Stimulated activated naive CD4-positive, alpha-beta T cell treated with Interleukin-2 at 50 U/mL for 16 hours (primary cell): ENCODE measurements at regions not wholly inside any gene's neighbourhood (a gene's known extent, or its start where the extent isn't known, plus 50 kb on each side); places are given as distances from the start of the nearest gene placed in this dataset.
"Not testable (repeated sequence)": the region's sequence is repeated elsewhere in the genome, so short reads cannot be mapped to it uniquely, and the experiment has no call there.

Experiments used
- DNase-seq: peaks from one replicate; lab custom pipeline; 2025; lab: John Stamatoyannopoulos, UW

GRCh38 chr20:16864069-16864468 lies 115.9 kb downstream of the OTOR start:
- no peak for DNase-seq

GRCh38 chr20:16864963-16865362 lies 116.8 kb downstream of the OTOR start:
- DNase-seq, result no peak

- DNase-seq, result no peak
Measured at GRCh38 chr20:16865406-16865805, 117.2 kb downstream of the OTOR start.

- DNase-seq, result not testable (repeated sequence)
Measured at GRCh38 chr20:16873124-16873523, 125.0 kb downstream of the OTOR start.

- no peak for DNase-seq
Measured at GRCh38 chr20:16877053-16877554, 128.9 kb downstream of the OTOR start.

- no peak for DNase-seq
Measured at GRCh38 chr20:16885746-16886145, 137.6 kb downstream of the OTOR start.

GRCh38 chr20:16898433-16898832 lies 150.3 kb downstream of the OTOR start:
- DNase-seq, result no peak

- DNase-seq, result no peak
Measured at GRCh38 chr20:16902662-16903061, 154.5 kb downstream of the OTOR start.

- DNase-seq, result no peak
Measured at GRCh38 chr20:16904751-16905150, 156.6 kb downstream of the OTOR start.

GRCh38 chr20:16914277-16914676 lies 166.1 kb downstream of the OTOR start:
- DNase-seq, result no peak

- no peak for DNase-seq
Measured at GRCh38 chr20:16916165-16916564, 168.0 kb downstream of the OTOR start.

GRCh38 chr20:16917636-16918035 lies 169.5 kb downstream of the OTOR start:
- DNase-seq, result no peak

- no peak for DNase-seq
Measured at GRCh38 chr20:16918366-16918765, 170.2 kb downstream of the OTOR start.

GRCh38 chr20:16919841-16920240 lies 171.7 kb downstream of the OTOR start:
- no peak for DNase-seq

- no peak for DNase-seq
Measured at GRCh38 chr20:16922834-16923233, 174.7 kb downstream of the OTOR start.

- DNase-seq, result no peak
Measured at GRCh38 chr20:16926626-16927430, 178.7 kb downstream of the OTOR start.

- no peak for DNase-seq
Measured at GRCh38 chr20:16929756-16930155, 181.6 kb downstream of the OTOR start.

- DNase-seq, result no peak
Measured at GRCh38 chr20:16930656-16931055, 182.5 kb downstream of the OTOR start.

GRCh38 chr20:16939051-16939450 lies 190.9 kb downstream of the OTOR start:
- DNase-seq, result no peak

- DNase-seq, result no peak
Measured at GRCh38 chr20:16940701-16941100, 192.5 kb downstream of the OTOR start.

GRCh38 chr20:16942051-16942450 lies 193.9 kb downstream of the OTOR start:
- no peak for DNase-seq

- DNase-seq, result no peak
Measured at GRCh38 chr20:16942756-16943155, 194.6 kb downstream of the OTOR start.

- no peak for DNase-seq
Measured at GRCh38 chr20:16944745-16945144, 196.6 kb downstream of the OTOR start.

- DNase-seq, result no peak
Measured at GRCh38 chr20:16945619-16946018, 197.5 kb downstream of the OTOR start.
